ENCODE measurements at regions not wholly inside any gene's neighbourhood (a gene's known extent, or its start where the extent isn't known, plus 50 kb on each side); places are given as distances from the start of the nearest gene placed in this dataset.

DNA sequence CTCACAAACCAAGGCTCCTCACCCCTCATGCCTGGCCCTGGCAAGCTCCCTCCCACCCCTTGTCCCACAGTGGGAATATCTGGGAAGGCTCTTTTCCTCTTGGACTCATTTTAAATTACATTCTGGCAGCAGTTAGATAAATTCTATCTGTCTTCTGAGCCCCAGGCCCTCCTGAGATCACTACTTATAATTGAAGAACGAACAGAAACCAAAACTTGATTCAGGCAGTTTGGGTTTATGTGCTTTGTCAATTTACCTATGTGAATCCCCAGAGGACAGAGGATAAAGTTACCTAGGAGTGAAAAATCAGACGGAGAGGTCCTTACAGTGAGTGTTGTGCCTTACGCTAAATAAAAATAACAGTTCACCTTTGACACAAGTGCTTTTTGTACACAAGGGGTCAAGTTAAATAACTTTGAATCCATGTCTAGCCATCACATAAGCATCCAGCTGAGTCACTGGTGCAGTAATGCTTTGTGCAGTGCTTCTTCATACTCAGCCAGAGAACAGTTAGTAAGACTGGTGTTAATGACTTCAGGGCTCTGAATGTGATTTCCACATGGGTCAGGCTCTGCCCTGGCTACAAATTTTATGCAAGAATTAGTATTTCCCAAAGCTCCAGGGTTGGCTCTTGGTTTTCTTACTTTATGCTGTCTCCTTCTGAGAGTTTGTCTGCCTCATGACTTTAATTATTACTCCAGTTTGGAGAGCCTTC is 329.3 kb downstream of the INSIG2 start:
- TF ChIP-seq, protein P1, sequence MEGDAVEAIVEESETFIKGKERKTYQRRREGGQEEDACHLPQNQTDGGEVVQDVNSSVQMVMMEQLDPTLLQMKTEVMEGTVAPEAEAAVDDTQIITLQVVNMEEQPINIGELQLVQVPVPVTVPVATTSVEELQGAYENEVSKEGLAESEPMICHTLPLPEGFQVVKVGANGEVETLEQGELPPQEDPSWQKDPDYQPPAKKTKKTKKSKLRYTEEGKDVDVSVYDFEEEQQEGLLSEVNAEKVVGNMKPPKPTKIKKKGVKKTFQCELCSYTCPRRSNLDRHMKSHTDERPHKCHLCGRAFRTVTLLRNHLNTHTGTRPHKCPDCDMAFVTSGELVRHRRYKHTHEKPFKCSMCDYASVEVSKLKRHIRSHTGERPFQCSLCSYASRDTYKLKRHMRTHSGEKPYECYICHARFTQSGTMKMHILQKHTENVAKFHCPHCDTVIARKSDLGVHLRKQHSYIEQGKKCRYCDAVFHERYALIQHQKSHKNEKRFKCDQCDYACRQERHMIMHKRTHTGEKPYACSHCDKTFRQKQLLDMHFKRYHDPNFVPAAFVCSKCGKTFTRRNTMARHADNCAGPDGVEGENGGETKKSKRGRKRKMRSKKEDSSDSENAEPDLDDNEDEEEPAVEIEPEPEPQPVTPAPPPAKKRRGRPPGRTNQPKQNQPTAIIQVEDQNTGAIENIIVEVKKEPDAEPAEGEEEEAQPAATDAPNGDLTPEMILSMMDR (IDR thresholded peaks at IDR 0.05; ENCODE audit: low read length), result no peak
- TF ChIP-seq EZH2 (IDR thresholded peaks at IDR 0.05; ENCODE audit: borderline replicate concordance, low read length), result no peak
